Activated CD8-positive, alpha-beta T cell treated with anti-CD3 and anti-CD28 coated beads for 36 hours (primary cell): ENCODE measurements at regions not wholly inside any gene's neighbourhood (a gene's known extent, or its start where the extent isn't known, plus 50 kb on each side); places are given as distances from the start of the nearest gene placed in this dataset.

ENCODE experiments used
- ATAC-seq: fragments of 200-7000 bp; cut with Tn5 transposase; one replicate; pipeline ENCODE4 v1.10.0; 2021; ENCODE audit warnings: mild to moderate bottlenecking, moderate library complexity
- CTCF ChIA-PET: fragments of 350-600 bp; sonication (Branson Sonifier 250); formaldehyde crosslinking; loops from one replicate; lab custom pipeline; 2021; ENCODE audit warnings: antibody characterized with exemption; lab: Charles Lee
- POLR2A ChIA-PET: fragments of 350-600 bp; sonication (Branson Sonifier 250); formaldehyde crosslinking; loops from one replicate; lab custom pipeline; 2021; ENCODE audit warnings: antibody characterized with exemption; lab: Charles Lee
- DNase-seq: peaks from one replicate; pipeline ENCODE4 v3.0.0-alpha.2; 2020
- H3K27ac Mint-ChIP-seq: one replicate; pipeline ENCODE4 v1.8.0; 2021; ENCODE audit warnings: mild to moderate bottlenecking, mixed read lengths
- H3K27me3 Mint-ChIP-seq: one replicate; pipeline ENCODE4 v1.8.0; 2021; ENCODE audit warnings: mixed read lengths
- H3K36me3 Mint-ChIP-seq: one replicate; pipeline ENCODE4 v1.8.0; 2021; ENCODE audit warnings: low read depth, mixed read lengths
- H3K4me1 Mint-ChIP-seq: one replicate; pipeline ENCODE4 v1.8.0; 2021; ENCODE audit warnings: low read depth, mixed read lengths
- H3K4me3 Mint-ChIP-seq: one replicate; pipeline ENCODE4 v1.8.0; 2021; ENCODE audit warnings: mild to moderate bottlenecking, moderate library complexity, mixed read lengths
- H3K9me3 Mint-ChIP-seq: one replicate; pipeline ENCODE4 v1.8.0; 2021; ENCODE audit warnings: mixed read lengths
- intact Hi-C: fragments of 100-400 bp; cut with micrococcal nuclease; formaldehyde crosslinking; loops from one replicate; pipeline ENCODE4 v1.10.0; 2022
- TF ChIP-seq, protein P1 (sequence below): fragments of 200-600 bp; IDR thresholded peaks from one replicate; pipeline ENCODE4 v1.8.0; 2022; ENCODE audit warnings: antibody characterized with exemption, mild to moderate bottlenecking

DNA sequence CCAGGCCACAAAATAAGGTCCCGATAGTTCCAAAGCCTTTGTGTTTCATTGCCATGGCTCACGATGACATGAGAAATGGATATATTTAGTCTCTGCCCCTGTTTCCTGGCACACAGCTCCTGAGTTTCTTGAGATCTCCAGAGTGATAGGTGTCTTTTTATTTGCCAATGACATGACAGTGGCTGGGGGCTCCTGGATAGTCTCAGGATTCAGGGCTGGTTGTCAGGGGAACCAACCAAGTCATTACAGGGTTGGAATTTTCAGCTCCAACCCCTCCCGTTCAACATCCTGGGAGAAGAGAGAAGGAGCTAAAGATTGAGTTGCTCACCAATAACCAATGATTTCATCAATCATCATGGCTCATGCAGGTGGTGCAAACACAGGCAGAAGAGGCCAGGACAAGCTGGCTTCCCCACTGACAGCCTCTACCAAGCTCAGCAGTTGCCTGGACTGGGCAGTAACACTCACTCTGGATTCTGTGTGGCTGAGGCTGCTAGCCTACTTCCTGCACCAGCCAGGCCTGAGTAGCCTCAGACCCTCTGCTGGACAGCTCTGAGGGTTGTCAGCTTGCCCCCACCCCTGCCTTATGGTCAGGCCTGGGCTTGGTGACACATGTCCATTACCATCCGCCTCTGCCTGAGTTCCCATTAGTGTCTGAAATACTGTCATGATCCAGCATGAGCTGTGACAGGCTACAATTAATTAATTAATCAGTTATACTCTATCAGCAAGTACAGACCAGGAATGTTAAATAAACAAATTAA, 534.4 kb upstream of the CDH5 start:
- TF ChIP-seq, protein P1, sequence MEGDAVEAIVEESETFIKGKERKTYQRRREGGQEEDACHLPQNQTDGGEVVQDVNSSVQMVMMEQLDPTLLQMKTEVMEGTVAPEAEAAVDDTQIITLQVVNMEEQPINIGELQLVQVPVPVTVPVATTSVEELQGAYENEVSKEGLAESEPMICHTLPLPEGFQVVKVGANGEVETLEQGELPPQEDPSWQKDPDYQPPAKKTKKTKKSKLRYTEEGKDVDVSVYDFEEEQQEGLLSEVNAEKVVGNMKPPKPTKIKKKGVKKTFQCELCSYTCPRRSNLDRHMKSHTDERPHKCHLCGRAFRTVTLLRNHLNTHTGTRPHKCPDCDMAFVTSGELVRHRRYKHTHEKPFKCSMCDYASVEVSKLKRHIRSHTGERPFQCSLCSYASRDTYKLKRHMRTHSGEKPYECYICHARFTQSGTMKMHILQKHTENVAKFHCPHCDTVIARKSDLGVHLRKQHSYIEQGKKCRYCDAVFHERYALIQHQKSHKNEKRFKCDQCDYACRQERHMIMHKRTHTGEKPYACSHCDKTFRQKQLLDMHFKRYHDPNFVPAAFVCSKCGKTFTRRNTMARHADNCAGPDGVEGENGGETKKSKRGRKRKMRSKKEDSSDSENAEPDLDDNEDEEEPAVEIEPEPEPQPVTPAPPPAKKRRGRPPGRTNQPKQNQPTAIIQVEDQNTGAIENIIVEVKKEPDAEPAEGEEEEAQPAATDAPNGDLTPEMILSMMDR: no peak
- CTCF ChIA-PET: no interaction called here
- ATAC-seq: no peak
- H3K9me3 Mint-ChIP-seq: peaks cover 3% of the 10 kb centered on the region
- no peak for DNase-seq
- no peaks in the 10 kb centered on the region for H3K4me1 Mint-ChIP-seq
- H3K27ac Mint-ChIP-seq: no peak overlapping the region
- POLR2A ChIA-PET: interaction anchor here (0.6 kb wide), 1 partner anchor 91 kb away, joined by 3 read pairs; no protein-coding TSS in a partner anchor
- peaks cover 3% of the 10 kb centered on the region for H3K27me3 Mint-ChIP-seq
- H3K4me3 Mint-ChIP-seq: no peak overlapping the region
- no peaks in the 10 kb centered on the region for H3K36me3 Mint-ChIP-seq
- intact Hi-C loops: no loop called here

DNA sequence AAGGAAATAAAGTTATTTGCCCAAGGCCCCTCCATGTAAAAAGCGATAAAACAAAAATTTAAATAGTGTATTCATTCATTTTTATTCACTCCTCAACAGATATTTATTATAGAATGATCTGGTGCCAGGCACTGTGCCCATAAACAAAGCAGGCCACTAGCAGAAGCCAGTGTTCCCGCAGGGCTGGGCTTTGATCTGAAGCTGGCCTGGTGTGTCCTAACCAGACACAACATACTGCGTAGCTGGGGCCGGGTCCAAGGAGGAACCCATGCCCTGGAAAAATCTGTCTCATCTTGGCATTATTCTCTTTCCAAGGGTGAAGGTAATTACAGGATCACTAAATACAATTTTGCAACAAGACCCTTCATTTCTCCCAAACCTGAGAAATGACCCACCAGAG, 537.4 kb upstream of the CDH5 start:
- ATAC-seq (no peak), DNase-seq (no peak)
- no peaks in the 10 kb centered on the region for H3K4me1 Mint-ChIP-seq
- peaks cover 3% of the 10 kb centered on the region for H3K27me3 Mint-ChIP-seq
- TF ChIP-seq, protein P1: no peak
- intact Hi-C loops: no loop called here
- peaks cover 3% of the 10 kb centered on the region for H3K9me3 Mint-ChIP-seq
- H3K36me3 Mint-ChIP-seq: no peaks in the 10 kb centered on the region
- ChIA-PET POLR2A (no interaction called here), CTCF (no interaction called here)
- no peak overlapping the region for H3K4me3 Mint-ChIP-seq
- no peak overlapping the region for H3K27ac Mint-ChIP-seq

DNA sequence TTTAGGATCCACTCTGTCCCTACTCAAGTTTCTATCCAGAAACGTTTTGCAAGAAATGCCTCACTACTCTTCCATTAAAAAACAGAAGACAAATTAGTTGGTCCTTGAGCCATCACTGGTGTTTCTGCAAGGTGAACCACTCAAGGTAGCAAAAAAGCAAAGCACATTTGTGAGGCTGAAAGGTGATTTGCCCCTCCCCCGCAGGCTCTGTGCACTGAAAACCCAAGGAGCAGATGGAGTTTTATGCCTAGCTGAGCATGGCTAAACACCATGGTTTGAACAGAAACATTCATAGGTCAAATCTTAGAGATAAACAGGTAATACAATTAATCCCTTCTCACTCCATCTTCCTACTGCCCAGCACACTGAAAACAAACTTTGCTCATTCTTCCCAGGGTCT, 538.2 kb upstream of the CDH5 start:
- CTCF ChIA-PET: no interaction called here
- Mint-ChIP-seq H3K9me3 (peaks cover 3% of the 10 kb centered on the region), H3K27ac (no peak overlapping the region), H3K27me3 (peaks cover 3% of the 10 kb centered on the region), H3K4me1 (no peaks in the 10 kb centered on the region), H3K36me3 (no peaks in the 10 kb centered on the region), H3K4me3 (no peak overlapping the region)
- TF ChIP-seq, protein P1: no peak
- intact Hi-C loops: no loop called here
- DNase-seq (no peak), ATAC-seq (no peak)
- POLR2A ChIA-PET: no interaction called here

DNA sequence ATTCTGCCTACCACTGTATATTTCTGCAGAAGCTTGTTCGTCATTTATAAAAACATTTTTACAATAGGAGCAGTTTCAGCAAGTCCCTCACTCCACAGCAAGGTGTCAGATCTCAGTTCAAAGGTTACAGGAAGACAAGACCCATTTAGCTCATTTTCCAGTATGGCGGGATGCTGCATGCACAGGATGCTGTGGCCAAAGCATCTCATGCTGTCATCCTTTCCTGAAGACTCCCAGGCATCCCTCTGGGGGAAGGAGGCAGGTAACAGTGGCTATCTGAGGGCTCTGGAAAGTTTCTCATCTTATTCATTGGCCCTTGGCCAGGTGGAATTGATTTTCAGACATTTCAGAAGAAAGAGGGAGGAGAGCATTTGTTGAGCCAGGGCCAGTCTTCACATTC, 539.3 kb upstream of the CDH5 start:
- H3K4me1 Mint-ChIP-seq: no peaks in the 10 kb centered on the region
- TF ChIP-seq, protein P1: no peak
- CTCF ChIA-PET: no interaction called here

DNA sequence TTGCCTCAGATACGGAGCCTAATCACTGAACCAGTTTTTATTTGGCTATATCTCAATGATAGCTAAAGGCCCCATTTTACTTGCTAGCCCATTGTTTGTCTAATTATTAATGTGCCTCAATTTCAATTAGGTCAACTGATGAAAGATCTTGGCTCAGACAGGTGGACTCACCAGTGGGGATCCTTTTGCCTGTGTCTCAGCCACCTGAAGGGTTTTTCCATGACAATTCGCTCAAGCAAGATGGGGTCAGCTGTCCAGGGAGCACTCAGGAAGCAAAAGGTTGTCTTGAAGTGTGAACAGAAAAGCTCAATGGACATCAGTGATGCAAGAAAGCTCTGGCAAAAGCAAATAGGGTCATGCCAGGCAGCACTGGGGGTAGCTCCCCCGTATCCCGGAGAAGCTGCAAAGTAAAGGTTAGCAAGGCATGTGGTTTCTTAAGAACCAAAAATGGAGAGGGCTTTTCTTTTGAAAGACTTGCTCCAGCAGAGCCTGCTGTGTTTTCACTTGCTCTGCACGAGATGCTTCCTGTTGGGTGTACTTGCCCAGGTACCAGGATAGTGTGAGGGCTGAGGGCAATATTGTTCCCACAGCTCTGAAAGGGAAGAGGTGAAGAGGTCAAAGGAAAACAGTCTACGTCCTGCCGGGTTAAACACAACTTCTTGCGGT, 541.2 kb upstream of the CDH5 start:
- TF ChIP-seq, protein P1: no peak
- Mint-ChIP-seq H3K36me3 (no peaks in the 10 kb centered on the region), H3K27ac (no peak overlapping the region), H3K4me3 (no peak overlapping the region), H3K9me3 (peaks cover 3% of the 10 kb centered on the region), H3K4me1 (no peaks in the 10 kb centered on the region), H3K27me3 (peaks cover 4% of the 10 kb centered on the region)
- POLR2A ChIA-PET: no interaction called here
- intact Hi-C loops: no loop called here
- no peak for ATAC-seq
- DNase-seq: no peak
- CTCF ChIA-PET: no interaction called here

More for the DNA sequence above, 539.3 kb upstream of the CDH5 start:
- no peak overlapping the region for H3K4me3 Mint-ChIP-seq
- H3K9me3 Mint-ChIP-seq: peaks cover 3% of the 10 kb centered on the region
- POLR2A ChIA-PET: no interaction called here
- no peak for ATAC-seq
- H3K27ac Mint-ChIP-seq: no peak overlapping the region
- no peak for DNase-seq
- intact Hi-C loops: no loop called here
- H3K36me3 Mint-ChIP-seq: no peaks in the 10 kb centered on the region
- peaks cover 3% of the 10 kb centered on the region for H3K27me3 Mint-ChIP-seq
